Activated CD4-positive, CD25-positive, alpha-beta regulatory T cell treated with anti-CD3 and anti-CD28 coated beads, Interleukin-2, amount 50 U/mL, for 72 hours (primary cell): ENCODE measurements at regions not wholly inside any gene's neighbourhood (a gene's known extent, or its start where the extent isn't known, plus 50 kb on each side); places are given as distances from the start of the nearest gene placed in this dataset.

ENCODE experiments used
- DNase-seq: peaks from one replicate; pipeline ENCODE4 v3.0.0; 2021

GRCh38 chr2:207463433-207463832 is 66.3 kb upstream of the CREB1 start:
- DNase-seq: no peak

- DNase-seq: no peak
Measured at GRCh38 chr2:207464007-207464406, 65.8 kb upstream of the CREB1 start.

GRCh38 chr2:207465894-207466293 is 63.9 kb upstream of the CREB1 start:
- no peak for DNase-seq

- no peak for DNase-seq
Measured at GRCh38 chr2:207467716-207468347, 61.9 kb upstream of the CREB1 start.

GRCh38 chr2:207468488-207468887 is 61.3 kb upstream of the CREB1 start:
- DNase-seq: no peak

GRCh38 chr2:207469451-207469850 is 60.3 kb upstream of the CREB1 start:
- no peak for DNase-seq

GRCh38 chr2:207469943-207470729 is 59.6 kb upstream of the CREB1 start:
- no peak for DNase-seq

- no peak for DNase-seq
Measured at GRCh38 chr2:207471261-207471660, 58.5 kb upstream of the CREB1 start.

GRCh38 chr2:207472343-207473048 is 57.3 kb upstream of the CREB1 start:
- no peak for DNase-seq

- no peak for DNase-seq
Measured at GRCh38 chr2:207473049-207473930, 56.5 kb upstream of the CREB1 start.

- no peak for DNase-seq
Measured at GRCh38 chr2:207473931-207474235, 55.9 kb upstream of the CREB1 start.

GRCh38 chr2:207474863-207475485 is 54.8 kb upstream of the CREB1 start:
- no peak for DNase-seq

GRCh38 chr2:207475546-207475945 is 54.2 kb upstream of the CREB1 start:
- DNase-seq: no peak

GRCh38 chr2:207477896-207478295 is 51.9 kb upstream of the CREB1 start:
- no peak for DNase-seq

GRCh38 chr2:207478572-207478971 is 51.2 kb upstream of the CREB1 start:
- no peak for DNase-seq

- no peak for DNase-seq
Measured at GRCh38 chr2:207479198-207479785, 50.5 kb upstream of the CREB1 start.
